SK-MEL-5 (cell line): ENCODE measurements at regions not wholly inside any gene's neighbourhood (a gene's known extent, or its start where the extent isn't known, plus 50 kb on each side); places are given as distances from the start of the nearest gene placed in this dataset.

Experiments used
- DNase-seq: peaks from one replicate; pipeline ENCODE4 v3.0.0-alpha.2; 2016; ENCODE audit warnings: low read depth, low spot score
- in situ Hi-C: cut with HindIII; loops from 2 replicates; pipeline ENCODE4 v1.10.0; 2016; ENCODE audit warnings: low sequenced_read_pairs, high pct_unique_total_duplicates, low pct_unique_long_range_greater_than_20kb

- DNase-seq = peak; percentile 84
Measured at GRCh38 chr10:29389935-29390334, 101.1 kb downstream of the LYZL1 start.

GRCh38 chr10:29392376-29393021 lies 103.6 kb downstream of the LYZL1 start:
- in situ Hi-C loops = no loop called here

More at GRCh38 chr10:29389935-29390334, 101.1 kb downstream of the LYZL1 start:
- in situ Hi-C loops = no loop called here

GRCh38 chr10:29394321-29394932 lies 105.6 kb downstream of the LYZL1 start:
- DNase-seq = no peak
- in situ Hi-C loops = no loop called here

More at GRCh38 chr10:29392376-29393021, 103.6 kb downstream of the LYZL1 start:
- peak; percentile 74 for DNase-seq

- DNase-seq = no peak
- in situ Hi-C loops = no loop called here
Measured at GRCh38 chr10:29395409-29395808, 106.5 kb downstream of the LYZL1 start.

- in situ Hi-C loops = no loop called here
- DNase-seq = no peak
Measured at GRCh38 chr10:29397221-29397620, 108.4 kb downstream of the LYZL1 start.

- no peak for DNase-seq
Measured at GRCh38 chr10:29403208-29403607, 114.3 kb downstream of the LYZL1 start.

GRCh38 chr10:29407280-29407858 lies 118.5 kb downstream of the LYZL1 start:
- DNase-seq = no peak
- in situ Hi-C loops = no loop called here

More at GRCh38 chr10:29403208-29403607, 114.3 kb downstream of the LYZL1 start:
- in situ Hi-C loops = no loop called here
